NT2/D1 (cell line): ENCODE measurements at regions not wholly inside any gene's neighbourhood (a gene's known extent, or its start where the extent isn't known, plus 50 kb on each side); places are given as distances from the start of the nearest gene placed in this dataset.
"Not testable (repeated sequence)": the region's sequence is repeated elsewhere in the genome, so short reads cannot be mapped to it uniquely, and the experiment has no call there.

Source experiments
- SUZ12 ChIP-seq: IDR thresholded peaks from 2 replicates; pipeline ENCODE4 v1.6.1; 2011; ENCODE audit not compliant: insufficient read length, insufficient read depth; ENCODE audit errors: extremely low read depth
- YY1 ChIP-seq: IDR thresholded peaks from 2 replicates; pipeline ENCODE4 v1.6.1; 2011; ENCODE audit not compliant: insufficient read length, insufficient read depth
- ZNF274 ChIP-seq: IDR thresholded peaks from 2 replicates; pipeline ENCODE4 v1.6.1; 2011; ENCODE audit warnings: mild to moderate bottlenecking, low read depth, low read length

- TF ChIP-seq YY1, SUZ12, ZNF274: not testable (repeated sequence)
These were observed 91.7 kb upstream of the OLIG2 start for GRCh38 chr21:32934068-32934467.
